Ishikawa (cell line): ENCODE measurements at regions not wholly inside any gene's neighbourhood (a gene's known extent, or its start where the extent isn't known, plus 50 kb on each side); places are given as distances from the start of the nearest gene placed in this dataset.

Experiments used
- CEBPB ChIP-seq: IDR thresholded peaks from 2 replicates; pipeline ENCODE4 v1.6.1; 2012
- CREB1 ChIP-seq: IDR thresholded peaks from 2 replicates; pipeline ENCODE4 v1.6.1; 2012; ENCODE audit warnings: low read depth
- EGR1 ChIP-seq: IDR thresholded peaks from 2 replicates; pipeline ENCODE4 v1.6.1; 2012
- EP300 ChIP-seq: IDR thresholded peaks from 2 replicates; pipeline ENCODE4 v1.6.1; 2012; ENCODE audit warnings: borderline replicate concordance
- FOXM1 ChIP-seq: IDR thresholded peaks from 2 replicates; pipeline ENCODE4 v1.6.1; 2012; ENCODE audit warnings: low read depth, borderline replicate concordance
- NFIC ChIP-seq: IDR thresholded peaks from 2 replicates; pipeline ENCODE4 v1.6.1; 2012
- RAD21 ChIP-seq: IDR thresholded peaks from 2 replicates; pipeline ENCODE4 v1.6.1; 2012; ENCODE audit warnings: low read depth
- TAF1 ChIP-seq: IDR thresholded peaks from 2 replicates; pipeline ENCODE4 v1.6.1; 2012; ENCODE audit warnings: low read depth, mild to moderate bottlenecking
- TCF12 ChIP-seq: IDR thresholded peaks from 2 replicates; pipeline ENCODE4 v1.6.1; 2012; ENCODE audit warnings: low read depth
- TEAD4 ChIP-seq: IDR thresholded peaks from 2 replicates; pipeline ENCODE4 v1.6.1; 2012
- YY1 ChIP-seq: IDR thresholded peaks from 2 replicates; pipeline ENCODE4 v1.6.1; 2012; ENCODE audit warnings: low read depth
- ZBTB7A ChIP-seq: IDR thresholded peaks from 2 replicates; pipeline ENCODE4 v1.6.1; 2012; ENCODE audit warnings: low read depth
- TF ChIP-seq, protein P1 (sequence below): IDR thresholded peaks from 2 replicates; pipeline ENCODE4 v1.6.1; 2012; ENCODE audit warnings: low read depth, mild to moderate bottlenecking
- TF ChIP-seq, protein P2 (sequence below): IDR thresholded peaks from 2 replicates; pipeline ENCODE4 v1.6.1; 2012
- TF ChIP-seq, protein P3 (sequence below): IDR thresholded peaks from 2 replicates; pipeline ENCODE4 v1.6.1; 2012

DNA sequence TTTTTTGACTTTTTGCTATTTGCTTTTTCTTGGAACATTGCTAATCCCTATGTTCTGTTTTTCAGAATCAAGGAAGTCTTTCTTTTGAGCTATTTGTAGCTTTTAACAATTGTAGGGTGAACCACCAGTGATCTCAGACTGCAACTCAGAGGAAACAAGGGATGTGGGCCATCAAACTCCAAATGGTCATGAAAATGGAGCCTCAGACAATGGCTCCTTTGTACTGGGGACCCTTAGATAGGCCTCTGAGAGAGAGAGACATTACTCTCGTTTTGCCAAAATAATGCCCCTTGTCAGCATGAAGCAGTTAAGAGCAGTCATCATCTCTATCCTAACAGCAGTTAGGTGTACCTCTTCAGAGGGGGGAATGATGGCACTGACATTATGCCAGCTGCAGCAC lies 56.4 kb upstream of the GJB6 start:
- TF ChIP-seq, protein P1, sequence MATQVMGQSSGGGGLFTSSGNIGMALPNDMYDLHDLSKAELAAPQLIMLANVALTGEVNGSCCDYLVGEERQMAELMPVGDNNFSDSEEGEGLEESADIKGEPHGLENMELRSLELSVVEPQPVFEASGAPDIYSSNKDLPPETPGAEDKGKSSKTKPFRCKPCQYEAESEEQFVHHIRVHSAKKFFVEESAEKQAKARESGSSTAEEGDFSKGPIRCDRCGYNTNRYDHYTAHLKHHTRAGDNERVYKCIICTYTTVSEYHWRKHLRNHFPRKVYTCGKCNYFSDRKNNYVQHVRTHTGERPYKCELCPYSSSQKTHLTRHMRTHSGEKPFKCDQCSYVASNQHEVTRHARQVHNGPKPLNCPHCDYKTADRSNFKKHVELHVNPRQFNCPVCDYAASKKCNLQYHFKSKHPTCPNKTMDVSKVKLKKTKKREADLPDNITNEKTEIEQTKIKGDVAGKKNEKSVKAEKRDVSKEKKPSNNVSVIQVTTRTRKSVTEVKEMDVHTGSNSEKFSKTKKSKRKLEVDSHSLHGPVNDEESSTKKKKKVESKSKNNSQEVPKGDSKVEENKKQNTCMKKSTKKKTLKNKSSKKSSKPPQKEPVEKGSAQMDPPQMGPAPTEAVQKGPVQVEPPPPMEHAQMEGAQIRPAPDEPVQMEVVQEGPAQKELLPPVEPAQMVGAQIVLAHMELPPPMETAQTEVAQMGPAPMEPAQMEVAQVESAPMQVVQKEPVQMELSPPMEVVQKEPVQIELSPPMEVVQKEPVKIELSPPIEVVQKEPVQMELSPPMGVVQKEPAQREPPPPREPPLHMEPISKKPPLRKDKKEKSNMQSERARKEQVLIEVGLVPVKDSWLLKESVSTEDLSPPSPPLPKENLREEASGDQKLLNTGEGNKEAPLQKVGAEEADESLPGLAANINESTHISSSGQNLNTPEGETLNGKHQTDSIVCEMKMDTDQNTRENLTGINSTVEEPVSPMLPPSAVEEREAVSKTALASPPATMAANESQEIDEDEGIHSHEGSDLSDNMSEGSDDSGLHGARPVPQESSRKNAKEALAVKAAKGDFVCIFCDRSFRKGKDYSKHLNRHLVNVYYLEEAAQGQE = no peak
- no peak for TF ChIP-seq FOXM1
- no peak for TF ChIP-seq EP300
- TF ChIP-seq CREB1 = no peak
- TF ChIP-seq, protein P2, sequence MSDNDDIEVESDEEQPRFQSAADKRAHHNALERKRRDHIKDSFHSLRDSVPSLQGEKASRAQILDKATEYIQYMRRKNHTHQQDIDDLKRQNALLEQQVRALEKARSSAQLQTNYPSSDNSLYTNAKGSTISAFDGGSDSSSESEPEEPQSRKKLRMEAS = no peak

DNA sequence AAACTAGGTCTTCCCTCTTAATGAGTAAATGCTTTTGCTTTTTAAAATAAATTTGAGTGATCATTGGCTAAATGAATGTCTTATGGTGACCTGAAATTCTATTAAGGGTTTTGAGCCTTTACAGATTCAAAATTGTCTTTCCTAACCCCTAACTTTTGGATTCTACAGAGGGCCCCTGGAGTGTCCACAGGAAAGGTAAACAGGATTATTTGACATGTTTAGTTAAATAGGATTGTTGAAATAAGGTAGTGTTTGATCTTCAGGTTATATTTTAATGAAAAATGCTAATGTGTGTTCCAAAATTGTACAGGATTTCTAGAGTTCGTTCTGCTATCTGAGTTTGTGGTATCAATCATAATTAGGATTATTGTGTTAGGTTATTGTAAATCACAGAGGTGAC lies 55.9 kb upstream of the GJB6 start:
- TF ChIP-seq, protein P2 = no peak
- TF ChIP-seq TEAD4 = no peak
- TF ChIP-seq ZBTB7A = no peak
- TF ChIP-seq, protein P3, sequence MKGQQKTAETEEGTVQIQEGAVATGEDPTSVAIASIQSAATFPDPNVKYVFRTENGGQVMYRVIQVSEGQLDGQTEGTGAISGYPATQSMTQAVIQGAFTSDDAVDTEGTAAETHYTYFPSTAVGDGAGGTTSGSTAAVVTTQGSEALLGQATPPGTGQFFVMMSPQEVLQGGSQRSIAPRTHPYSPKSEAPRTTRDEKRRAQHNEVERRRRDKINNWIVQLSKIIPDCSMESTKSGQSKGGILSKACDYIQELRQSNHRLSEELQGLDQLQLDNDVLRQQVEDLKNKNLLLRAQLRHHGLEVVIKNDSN = no peak
- TF ChIP-seq RAD21 = no peak
- TF ChIP-seq FOXM1 = no peak
- TF ChIP-seq, protein P1 = no peak
- no peak for TF ChIP-seq NFIC
- TF ChIP-seq EP300 = no peak
- no peak for TF ChIP-seq TCF12
- TF ChIP-seq TAF1 = no peak
- no peak for TF ChIP-seq CREB1
- TF ChIP-seq EGR1 = no peak

DNA sequence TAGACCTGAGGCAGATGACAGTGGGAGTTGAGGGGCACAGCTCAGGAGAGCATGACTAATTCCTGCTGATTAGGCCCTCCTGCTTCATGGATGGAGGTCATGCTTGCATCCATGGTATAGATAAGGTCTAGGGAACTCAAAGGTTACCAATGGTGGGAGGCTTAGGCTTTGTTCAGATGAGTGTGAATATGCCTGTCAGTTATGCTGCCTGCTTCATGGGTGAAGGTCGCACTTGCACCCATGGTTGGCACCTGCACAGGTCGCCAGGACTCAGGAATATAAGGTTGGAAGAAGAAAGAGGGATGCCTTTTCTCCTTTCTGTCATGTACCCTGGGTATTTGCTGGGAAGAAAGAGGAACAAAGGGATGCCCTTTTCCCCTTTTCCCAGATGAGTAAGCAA lies 53.4 kb upstream of the GJB6 start:
- TF ChIP-seq TEAD4 = no peak
- no peak for TF ChIP-seq CEBPB
- TF ChIP-seq CREB1 = no peak
- TF ChIP-seq, protein P3 = no peak
- TF ChIP-seq, protein P2 = no peak
- TF ChIP-seq EP300 = no peak
- no peak for TF ChIP-seq NFIC
- no peak for TF ChIP-seq ZBTB7A
- TF ChIP-seq TAF1 = no peak
- TF ChIP-seq, protein P1 = no peak
- no peak for TF ChIP-seq RAD21
- TF ChIP-seq TCF12 = no peak
- TF ChIP-seq YY1 = no peak
- no peak for TF ChIP-seq EGR1
